HG03521 (cell line): ENCODE measurements at regions not wholly inside any gene's neighbourhood (a gene's known extent, or its start where the extent isn't known, plus 50 kb on each side); places are given as distances from the start of the nearest gene placed in this dataset.
"Not testable (repeated sequence)": the region's sequence is repeated elsewhere in the genome, so short reads cannot be mapped to it uniquely, and the experiment has no call there.

Experiments
- ATAC-seq: cut with Tn5 transposase; IDR thresholded peaks from one replicate; pipeline ENCODE4 v1.9.1; 2021; ENCODE audit warnings: mild to moderate bottlenecking, moderate library complexity; ENCODE audit not compliant: unreplicated experiment

- ATAC-seq = no peak
These were observed 168.5 kb downstream of the HSD17B3 start for GRCh38 chr9:96133321-96134021.

GRCh38 chr9:96131825-96132224 is 170.2 kb downstream of the HSD17B3 start:
- ATAC-seq = no peak

GRCh38 chr9:96130970-96131369 is 171.0 kb downstream of the HSD17B3 start:
- ATAC-seq = no peak

GRCh38 chr9:96129747-96130146 is 172.2 kb downstream of the HSD17B3 start:
- ATAC-seq = no peak

- ATAC-seq = no peak
These were observed 173.1 kb downstream of the HSD17B3 start for GRCh38 chr9:96128880-96129279.

GRCh38 chr9:96126321-96126881 is 175.6 kb downstream of the HSD17B3 start:
- ATAC-seq = no peak

GRCh38 chr9:96125624-96126023 is 176.4 kb downstream of the HSD17B3 start:
- ATAC-seq = no peak

GRCh38 chr9:96122751-96123150 is 179.2 kb downstream of the HSD17B3 start:
- ATAC-seq = no peak

- no peak for ATAC-seq
These were observed 179.7 kb downstream of the HSD17B3 start for GRCh38 chr9:96122282-96122681.

GRCh38 chr9:96121136-96121535 is 180.8 kb downstream of the HSD17B3 start:
- ATAC-seq = no peak

- no peak for ATAC-seq
These were observed 184.4 kb downstream of the HSD17B3 start for GRCh38 chr9:96117398-96118080.

GRCh38 chr9:96116275-96117064 is 185.5 kb downstream of the HSD17B3 start:
- ATAC-seq = no peak

- ATAC-seq = no peak
These were observed 186.1 kb downstream of the HSD17B3 start for GRCh38 chr9:96115836-96116235.

- no peak for ATAC-seq
These were observed 188.9 kb downstream of the HSD17B3 start for GRCh38 chr9:96113032-96113431.

- no peak for ATAC-seq
These were observed 192.2 kb downstream of the HSD17B3 start for GRCh38 chr9:96109680-96110351.

- ATAC-seq = no peak
These were observed 193.1 kb downstream of the HSD17B3 start for GRCh38 chr9:96108691-96109380.

GRCh38 chr9:96107436-96107835 is 194.5 kb downstream of the HSD17B3 start:
- no peak for ATAC-seq

GRCh38 chr9:96100385-96101300 is 201.3 kb downstream of the HSD17B3 start:
- no peak for ATAC-seq

- ATAC-seq = not testable (repeated sequence)
These were observed 211.3 kb downstream of the HSD17B3 start for GRCh38 chr9:96090630-96091029.
